ENCODE measurements at regions not wholly inside any gene's neighbourhood (a gene's known extent, or its start where the extent isn't known, plus 50 kb on each side); places are given as distances from the start of the nearest gene placed in this dataset.

DNA sequence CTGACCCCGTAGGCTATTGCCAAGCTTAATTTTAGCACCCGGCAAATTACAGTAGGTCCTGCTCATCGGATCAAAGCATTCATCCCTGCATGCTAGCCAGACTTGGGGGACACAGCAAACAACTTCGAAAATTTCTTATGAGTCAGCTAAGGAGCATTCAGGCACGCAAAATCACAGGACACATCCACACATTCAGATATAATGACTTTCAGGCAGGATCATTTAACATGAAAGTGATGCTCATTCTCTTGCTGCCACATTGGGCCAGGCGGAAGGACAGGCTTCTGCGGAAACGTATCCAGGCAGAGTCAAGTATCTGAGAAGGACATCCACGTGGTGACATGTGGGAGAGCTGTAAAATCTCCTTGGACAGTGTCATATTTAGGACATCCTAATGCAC lies 474.0 kb upstream of the NRP1 start:
- no peak for DNase-seq

DNA sequence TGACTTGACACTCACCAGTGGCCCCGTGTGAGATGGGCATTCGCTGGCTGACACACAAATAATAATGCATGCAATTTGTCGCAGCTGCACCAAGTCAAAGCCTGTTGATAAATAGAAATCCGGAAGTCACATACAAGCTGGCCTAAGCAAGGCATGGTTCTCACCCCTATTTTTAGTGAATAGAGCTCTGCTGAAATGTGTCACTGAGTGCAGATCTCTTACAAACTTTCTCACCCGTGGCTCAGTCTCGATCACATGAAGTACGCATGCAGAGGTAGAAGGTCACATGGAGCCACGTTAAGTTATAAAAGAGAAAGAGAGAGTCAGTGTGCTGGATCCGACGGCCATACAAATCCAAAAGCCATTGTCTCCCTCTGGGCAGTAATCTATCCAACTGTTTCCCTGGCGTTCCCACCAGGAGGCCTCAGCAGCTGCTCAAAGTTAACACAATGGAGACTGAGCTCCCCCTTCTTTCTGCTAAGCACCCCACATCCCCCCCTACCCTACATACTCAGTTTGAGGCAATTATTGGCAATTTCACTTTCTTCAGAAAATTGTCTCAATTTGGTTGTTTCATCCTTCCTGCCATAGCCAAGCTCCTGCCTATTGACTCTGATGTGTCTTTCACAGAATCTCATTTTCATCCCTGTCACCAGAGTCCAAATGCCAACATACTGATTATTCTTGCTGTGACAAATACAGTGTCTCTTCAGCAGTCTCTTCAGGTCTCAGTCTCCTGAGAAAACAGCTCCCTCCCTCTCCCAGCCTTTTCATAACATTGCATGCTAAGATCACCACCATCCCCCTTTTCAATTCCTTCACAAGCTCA lies 473.3 kb upstream of the NRP1 start:
- no peak for DNase-seq

DNA sequence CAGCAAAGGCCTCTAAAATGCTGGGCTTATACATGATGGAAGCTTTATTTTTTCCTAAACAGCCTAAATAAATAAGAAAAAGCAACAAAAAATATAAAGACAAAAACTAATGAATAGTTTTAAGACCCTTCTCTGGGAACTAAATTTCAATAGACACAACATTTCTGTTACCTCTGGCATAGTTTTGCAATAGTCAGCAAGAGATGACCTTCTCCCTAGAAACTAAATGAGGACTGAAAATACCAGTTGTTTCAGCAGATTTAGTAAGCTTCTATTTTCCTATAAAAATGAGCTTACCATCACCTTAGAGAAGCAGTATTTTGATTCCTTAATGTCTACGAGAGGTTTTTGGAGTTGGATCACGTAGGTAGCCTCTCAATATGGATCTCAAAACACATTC lies 471.4 kb upstream of the NRP1 start:
- no peak for DNase-seq

DNA sequence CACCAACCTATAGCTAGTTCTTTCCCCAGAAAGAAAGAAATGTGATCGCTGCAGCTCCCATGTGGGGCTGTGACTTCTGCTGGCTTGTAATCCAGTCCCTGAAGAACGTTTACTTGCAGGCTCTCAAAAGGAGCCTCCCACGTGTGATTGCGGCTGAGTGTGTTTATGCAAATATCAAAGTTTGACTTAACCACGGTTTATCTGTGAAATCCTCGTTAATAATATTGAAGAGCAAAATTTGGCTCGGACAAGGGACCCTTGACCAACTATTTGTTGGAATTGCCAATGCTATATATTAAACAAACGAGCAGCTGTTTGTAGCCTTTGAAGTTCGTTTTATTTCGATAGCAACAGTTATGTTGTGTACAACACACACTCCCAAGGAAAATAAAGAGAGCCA lies 470.1 kb upstream of the NRP1 start:
- DNase-seq, result no peak

DNA sequence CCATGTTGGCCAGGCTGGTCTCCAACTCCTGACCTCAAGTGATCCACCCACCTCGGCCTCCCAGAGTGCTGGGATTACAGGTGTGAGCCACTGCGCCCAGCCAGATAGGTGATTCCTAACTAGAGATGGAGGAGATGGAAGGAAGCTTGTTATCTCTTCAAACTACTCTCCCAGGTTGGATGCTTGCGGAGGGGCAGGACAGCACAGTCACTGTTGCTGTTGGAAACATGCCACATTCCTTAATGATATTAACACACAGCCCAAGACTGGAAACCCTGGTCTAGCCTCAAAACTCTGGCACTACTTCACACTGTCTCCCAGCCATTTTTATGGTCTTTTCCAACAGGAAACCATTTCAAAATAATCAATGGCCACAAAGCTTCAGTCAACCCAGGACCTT lies 468.8 kb upstream of the NRP1 start:
- DNase-seq, result peak; percentile 44

DNA sequence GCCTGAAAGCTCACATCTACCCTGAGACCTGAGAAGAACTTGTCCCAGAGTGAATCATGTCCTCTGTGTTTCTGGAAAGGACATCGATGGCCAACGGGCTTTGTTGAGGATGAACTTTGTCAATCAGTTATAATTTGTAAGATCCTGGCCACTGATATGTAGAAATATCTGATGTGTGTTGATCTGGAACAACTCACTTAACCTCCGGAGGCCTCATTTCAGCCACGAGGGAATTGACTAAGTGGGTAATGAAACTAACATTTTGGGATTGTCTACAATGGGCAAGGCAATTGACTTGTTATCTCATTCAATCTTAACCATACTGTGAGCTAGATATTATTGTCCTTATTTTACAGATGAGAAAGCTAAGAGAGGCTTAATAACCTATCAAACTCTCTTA lies 468.1 kb upstream of the NRP1 start:
- no peak for DNase-seq

DNA sequence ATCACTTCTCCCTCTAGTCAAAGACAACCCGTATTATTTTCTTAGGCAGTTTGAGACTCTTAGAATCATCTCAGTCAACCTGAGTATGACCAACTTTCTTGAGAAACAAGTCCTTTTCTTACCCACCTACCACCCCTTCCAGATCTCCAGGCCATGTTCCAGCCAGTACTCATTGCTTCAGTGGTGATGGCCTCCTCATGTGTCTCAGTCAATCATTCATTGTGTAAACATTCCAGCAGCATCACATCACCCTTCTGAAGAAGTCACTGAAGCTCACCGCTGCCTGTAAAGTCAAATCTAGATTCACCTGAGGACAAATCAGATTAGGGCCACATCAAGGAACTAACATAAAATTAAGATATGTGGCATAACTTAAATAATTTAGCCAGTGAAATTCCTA lies 467.2 kb upstream of the NRP1 start:
- DNase-seq, result no peak

DNA sequence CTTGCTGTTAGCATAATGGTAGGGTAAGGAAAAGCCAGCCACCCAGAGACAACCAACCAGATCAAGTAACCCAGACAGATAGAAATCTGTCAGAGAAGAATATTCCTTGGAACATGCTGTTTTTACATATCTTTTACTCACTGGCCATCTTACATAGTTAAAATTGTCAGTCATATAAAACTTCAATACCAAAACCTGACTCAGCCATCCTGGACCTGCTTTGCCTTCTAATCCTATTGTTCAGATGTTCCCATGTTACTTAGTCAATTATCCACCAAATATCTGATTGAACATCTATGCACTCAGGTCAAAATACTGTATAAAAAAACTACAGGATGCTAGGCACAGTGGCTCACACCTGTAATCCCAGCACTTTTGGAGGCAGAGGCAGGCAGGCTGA lies 466.5 kb upstream of the NRP1 start:
- DNase-seq, result no peak

DNA sequence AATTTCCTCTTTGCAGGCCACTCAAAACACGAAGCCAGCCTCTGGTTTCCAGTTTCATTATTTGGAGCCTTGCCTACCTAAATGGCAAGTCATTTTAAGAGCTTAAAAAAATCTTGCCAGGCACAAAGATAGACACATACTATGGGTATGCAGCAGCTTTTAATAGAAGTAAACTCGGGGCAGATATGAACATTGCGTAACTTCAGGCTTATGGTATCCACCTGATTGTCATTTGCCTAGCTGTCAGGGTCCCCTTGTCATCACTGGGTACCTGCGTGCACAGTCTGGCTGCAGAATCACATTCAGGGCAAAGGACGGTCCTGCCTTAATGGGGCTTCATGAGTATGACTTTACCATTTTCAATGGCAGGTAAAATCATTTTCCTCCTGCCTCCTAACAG lies 466.1 kb upstream of the NRP1 start:
- DNase-seq, result no peak

DNA sequence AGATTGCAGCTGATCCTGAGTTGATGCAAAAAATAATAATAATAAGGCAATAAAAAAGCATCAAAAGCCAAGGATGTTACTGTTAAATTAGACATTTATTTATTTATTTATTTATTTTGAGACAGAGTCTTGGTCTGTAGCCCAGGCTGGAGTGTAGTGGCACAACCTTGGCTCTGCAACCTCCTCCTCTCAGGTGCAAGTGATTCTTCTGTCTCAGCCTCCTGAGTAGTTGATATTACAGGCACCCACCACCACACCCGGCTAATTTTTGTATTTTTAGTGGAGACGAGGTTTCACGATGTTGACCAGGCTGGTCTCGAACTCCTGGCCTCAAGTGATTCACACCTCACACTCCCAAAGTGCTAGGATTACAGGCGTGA lies 465.5 kb upstream of the NRP1 start:
- DNase-seq, result no peak

DNA sequence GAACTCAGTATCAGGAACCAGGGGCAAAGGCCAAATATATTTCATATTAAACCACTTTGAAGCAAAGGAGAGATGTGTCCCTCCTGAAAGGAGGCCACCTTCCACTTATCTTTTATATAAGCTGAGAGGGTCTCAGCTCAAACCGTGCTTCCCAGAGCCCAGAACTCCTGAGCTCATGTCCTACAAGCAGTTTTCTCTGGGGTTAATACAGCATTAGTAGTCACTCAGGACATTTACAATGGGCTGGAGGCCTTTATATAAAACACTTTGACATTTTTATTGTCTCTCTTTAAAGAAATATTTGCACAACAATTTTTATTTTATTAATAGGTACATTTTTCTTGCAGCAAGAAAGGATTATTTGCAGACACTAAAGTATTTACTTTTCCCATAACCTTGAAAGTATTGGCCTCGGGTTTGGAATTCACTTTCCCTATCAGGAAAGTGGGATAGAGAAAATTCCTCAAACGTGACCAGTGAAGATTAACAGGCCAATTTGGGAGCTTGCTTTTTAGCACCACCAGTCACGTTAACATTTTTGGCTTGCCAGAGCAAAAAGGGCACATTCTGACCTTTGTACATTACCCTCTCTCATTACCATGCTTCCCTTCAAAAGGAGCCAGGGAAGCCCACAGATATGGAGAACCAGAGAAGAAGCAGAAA lies 464.9 kb upstream of the NRP1 start:
- no peak for DNase-seq

DNA sequence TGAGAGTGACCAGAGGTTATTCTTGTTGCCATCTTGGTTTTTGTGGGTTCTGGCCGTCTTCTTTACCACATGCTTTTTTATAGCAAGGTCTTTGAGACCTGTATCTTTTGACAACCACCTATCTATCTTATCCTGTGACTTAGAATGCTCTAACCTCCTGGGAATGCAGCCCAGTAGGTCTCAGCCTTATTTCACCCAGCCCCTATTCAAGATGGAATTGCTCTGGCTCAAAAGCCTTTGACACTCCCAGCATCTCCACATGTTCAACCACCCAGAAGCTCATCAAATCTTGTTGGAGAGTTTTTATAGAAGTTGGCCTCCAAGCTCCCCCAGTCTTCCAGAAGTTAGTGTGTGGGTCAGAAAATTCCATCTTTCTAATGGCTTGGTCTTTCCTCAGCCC lies 464.3 kb upstream of the NRP1 start:
- DNase-seq, result no peak

DNA sequence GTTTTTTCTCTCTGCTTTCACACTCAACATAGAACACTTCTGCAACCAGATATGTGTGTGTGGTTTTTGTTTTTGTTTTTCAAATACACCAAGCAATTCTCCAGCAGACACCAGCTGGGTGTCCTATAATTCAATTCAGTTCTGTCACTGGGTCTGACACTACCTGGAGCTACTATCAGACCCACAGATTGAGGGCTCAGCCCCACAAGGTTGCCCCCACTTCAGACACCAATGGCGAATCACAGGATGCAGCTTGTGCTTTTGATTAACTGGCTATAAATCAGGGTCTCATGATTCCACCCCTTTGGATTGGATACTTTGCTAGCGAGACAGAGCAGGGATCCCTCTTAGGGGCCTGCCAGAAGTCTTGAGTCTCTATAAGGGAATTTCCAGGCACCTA lies 462.2 kb upstream of the NRP1 start:
- DNase-seq, result no peak

DNA sequence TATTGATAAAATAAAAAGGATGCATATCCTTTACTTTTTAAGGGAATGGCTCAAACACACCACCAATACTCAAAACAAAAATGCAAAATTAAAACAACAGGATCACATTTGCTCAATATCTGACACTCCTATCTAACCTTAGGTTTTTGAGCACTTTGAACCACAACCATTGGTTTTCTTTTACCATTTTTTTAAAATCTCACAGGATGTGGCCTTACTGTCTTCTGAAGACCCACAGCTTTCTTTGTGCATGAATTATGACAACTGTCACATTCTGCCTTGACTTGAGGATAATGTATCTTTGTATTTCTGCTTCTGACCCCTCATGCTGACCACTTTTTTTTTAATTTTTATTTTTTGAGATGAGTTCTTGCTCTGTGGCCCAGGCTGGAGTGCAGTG lies 461.1 kb upstream of the NRP1 start:
- no peak for DNase-seq

DNA sequence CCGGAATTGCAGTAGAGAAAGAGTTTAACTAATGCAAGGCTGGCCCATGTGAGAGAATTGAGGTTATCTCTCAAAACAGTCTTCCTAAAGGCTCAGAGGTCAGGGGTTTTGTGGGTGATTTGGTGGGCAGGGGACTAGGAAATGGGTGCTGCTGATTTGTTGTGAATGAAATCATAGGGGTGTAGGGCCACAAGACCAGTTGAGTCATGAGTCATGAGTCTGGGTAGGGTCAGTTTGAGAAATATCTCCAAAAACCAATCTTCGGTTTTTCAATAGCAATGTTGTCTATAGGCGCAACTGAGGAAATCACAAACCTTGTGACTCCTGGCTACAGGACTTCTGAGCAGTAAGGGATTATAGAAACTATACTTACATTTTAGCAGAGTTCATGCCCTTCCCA lies 460.0 kb upstream of the NRP1 start:
- DNase-seq, result no peak

DNA sequence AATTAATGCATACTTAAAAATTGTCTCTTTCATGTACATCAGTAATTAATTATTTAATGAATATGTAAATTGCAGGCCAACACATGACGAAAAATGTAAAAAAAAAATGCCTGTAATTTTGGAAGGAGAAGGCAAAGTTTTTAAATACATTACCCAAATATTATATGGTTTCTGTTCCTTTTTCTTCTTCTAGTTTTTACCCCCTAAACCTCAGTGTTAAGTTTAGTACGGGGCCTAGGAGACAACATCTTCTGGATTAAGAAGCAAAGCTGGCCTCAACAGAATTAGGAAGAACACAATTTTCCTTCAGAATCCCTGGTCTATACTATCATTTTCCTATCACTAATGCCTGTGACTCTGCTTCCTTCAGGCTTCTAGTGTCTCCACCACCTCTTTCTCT lies 459.3 kb upstream of the NRP1 start:
- no peak for DNase-seq

DNA sequence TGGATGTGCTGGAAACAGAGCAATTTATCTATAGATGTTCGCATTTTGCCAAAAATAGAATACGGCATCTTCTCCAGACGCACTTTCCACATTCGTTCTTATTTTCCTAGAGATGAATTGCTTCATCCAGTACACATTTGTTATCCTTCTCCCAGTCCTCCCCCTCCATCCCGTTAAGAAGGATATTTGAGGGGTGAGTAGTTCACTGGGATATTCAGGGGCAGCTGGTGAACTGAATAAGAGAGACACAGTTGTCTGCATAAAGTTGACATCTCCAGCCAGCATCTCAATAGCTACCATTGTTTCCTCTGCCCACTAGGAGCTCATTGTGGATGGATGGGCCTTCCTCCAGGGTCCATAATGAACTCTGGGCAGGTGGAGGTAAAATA lies 456.8 kb upstream of the NRP1 start:
- DNase-seq, result no peak

DNA sequence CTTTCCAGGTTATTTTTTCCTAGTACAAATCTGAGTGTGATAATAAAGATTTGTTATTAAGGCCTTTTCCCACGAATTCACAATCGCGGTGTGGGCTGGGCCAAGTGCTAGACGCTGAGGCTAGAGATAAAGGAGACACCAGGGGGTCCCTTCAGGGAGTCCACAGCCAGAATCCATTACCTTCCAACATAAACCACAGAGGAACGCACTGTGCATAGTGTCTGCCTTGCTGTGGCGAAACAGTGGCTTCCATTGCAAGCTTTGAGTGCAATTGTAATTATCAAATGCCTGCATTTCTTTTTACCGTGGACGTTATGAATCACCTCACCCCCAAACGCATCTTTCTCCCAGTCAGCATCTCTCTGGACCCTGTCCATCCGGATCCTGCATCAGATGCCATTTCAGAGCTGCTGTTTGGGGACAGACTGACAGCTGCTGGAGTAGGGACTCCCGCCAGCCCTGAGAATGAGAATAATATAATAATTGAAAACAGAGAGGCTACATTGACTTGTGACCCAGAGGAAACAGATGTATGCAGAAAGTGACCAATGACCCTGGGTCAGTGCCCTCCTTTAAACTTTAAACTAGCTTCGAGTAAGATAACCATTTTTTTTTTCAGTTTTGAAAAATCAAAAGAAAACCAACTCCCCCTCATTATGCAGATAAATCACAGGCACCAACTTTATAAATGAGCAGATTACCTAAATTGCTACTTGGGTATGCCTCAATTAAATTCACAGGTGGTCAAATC lies 456.2 kb upstream of the NRP1 start:
- DNase-seq, result no peak

DNA sequence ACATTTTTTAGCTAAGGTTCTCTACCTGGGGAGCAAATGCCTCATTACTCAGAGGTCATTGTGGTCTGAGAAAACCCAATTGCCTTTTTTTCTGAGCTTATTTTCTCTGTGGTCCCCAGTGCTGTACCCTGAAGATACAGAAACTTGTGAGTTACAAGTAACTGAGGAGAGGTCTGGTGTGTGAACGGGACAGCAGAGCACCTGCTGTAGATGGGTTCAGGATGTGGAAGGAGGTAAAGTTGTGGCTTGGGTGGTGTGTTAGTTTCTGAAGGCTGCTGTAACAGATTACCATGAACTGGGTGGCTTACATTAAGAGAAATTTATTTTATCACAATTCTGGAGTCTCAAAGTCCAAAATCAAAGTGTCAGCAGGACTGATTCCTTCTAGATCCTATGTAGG lies 449.1 kb upstream of the NRP1 start:
- no peak for DNase-seq

DNA sequence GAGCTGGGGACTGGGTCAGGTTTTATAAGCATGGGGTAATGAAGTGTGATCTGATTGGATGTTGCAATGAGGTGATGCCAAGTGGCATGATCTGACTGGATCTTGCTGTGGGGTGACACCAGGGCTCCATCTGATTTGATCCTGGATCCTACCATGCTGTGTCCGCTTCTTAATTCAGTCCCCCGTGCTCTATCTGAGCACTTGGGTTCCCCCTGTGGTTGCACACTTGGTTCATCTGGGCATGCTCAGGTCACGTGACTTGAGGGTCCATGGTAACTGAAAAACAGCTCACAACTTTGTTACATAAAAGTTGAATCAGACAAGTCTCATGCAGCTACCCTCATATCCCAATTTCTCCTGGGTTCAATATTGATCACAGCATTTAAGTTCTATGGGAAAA lies 448.6 kb upstream of the NRP1 start:
- no peak for DNase-seq

DNA sequence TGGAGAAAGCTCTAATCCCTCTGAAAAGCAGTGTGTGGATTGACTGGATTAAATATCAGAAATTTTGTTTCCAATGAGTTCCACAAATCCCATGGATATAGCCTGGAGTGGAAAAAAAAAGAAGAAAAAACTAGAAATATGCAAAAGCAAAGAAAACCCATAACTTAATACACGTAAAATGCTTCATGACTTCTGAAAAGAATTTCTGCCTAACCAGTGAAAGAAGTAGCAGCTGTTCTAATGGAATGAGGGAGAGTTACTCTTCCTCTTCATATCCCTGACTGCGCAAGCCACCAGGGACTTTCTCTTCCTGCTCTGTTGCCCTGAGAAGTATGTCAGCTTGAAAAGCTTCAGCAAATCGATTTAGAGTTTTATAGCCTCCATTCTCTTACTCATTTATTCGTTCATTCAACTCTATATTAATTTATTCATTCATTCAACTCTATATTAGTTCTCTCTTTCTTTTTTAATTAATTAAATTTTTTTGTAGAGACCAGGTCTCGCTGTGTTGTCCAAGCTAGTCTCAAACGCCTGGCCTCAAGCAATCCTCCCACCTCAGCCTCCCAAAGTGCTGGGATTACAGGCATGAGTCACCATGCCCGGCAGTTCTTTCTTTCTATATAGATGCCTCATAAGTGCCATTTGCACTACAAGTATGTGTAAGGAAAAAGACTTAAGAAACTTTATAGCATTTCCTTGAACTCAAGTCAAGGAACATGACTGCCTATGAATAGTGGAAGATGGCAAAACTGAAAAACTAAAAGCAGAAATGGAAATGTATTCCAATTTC lies 447.3 kb upstream of the NRP1 start:
- no peak for DNase-seq

DNA sequence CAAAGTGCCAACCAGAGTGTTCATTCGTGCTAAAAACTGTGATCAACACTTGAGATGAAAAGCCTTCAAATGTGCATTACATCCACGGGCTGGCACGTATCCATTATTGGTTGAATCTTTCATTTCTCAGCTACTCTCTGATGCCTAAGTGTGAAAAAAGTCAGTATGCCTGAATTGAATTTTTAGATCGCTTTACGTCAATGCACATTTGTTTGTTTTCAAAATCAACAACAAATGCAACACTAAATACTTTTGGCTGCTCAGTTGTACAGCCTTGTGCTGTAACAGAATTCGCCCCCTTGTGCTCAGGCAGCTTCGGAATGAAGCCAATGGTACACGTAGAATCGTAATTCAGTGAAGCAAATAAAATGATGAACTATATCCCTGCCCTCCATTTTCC lies 446.5 kb upstream of the NRP1 start:
- no peak for DNase-seq

DNA sequence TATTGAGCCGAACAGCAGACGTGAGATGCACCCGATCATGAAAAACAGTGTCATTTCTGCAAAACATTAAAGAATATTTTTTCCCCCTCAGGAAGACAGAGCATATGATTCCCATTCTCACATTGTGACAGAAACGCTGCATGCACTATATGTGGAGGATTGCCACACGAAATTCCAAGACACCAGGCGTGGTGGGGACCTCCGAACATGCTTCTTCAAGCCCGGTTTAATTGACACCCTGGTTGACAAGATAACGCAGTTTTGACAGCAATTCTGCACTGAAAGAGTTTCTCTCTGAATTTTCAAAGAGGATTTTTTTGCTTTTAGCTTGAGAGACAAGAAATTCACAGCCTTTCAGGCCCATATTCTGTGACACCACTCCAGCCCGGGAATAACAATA lies 442.8 kb upstream of the NRP1 start:
- DNase-seq, result no peak

Measured in dermis blood vessel endothelial cell (primary cell).